ENCODE measurements at regions not wholly inside any gene's neighbourhood (a gene's known extent, or its start where the extent isn't known, plus 50 kb on each side); places are given as distances from the start of the nearest gene placed in this dataset.
A peak's percentile ranks its signal among the peaks of the same experiment; 100 is the strongest.

- no peak for DNase-seq
Observed at GRCh38 chr2:861655-862354, 88.8 kb upstream of the SNTG2 start.

GRCh38 chr2:860259-860855 lies 90.3 kb upstream of the SNTG2 start:
- no peak for DNase-seq

- no peak for DNase-seq
Observed at GRCh38 chr2:858646-859045, 92.0 kb upstream of the SNTG2 start.

- no peak for DNase-seq
Observed at GRCh38 chr2:857937-858336, 92.7 kb upstream of the SNTG2 start.

GRCh38 chr2:857081-857480 lies 93.6 kb upstream of the SNTG2 start:
- DNase-seq: no peak

GRCh38 chr2:856456-856855 lies 94.2 kb upstream of the SNTG2 start:
- DNase-seq: no peak

GRCh38 chr2:856041-856440 lies 94.6 kb upstream of the SNTG2 start:
- DNase-seq: no peak

GRCh38 chr2:855177-855576 lies 95.5 kb upstream of the SNTG2 start:
- no peak for DNase-seq

- no peak for DNase-seq
Observed at GRCh38 chr2:854460-854859, 96.2 kb upstream of the SNTG2 start.

GRCh38 chr2:853203-853870 lies 97.3 kb upstream of the SNTG2 start:
- no peak for DNase-seq

- DNase-seq: no peak
Observed at GRCh38 chr2:852168-852567, 98.5 kb upstream of the SNTG2 start.

- DNase-seq: no peak
Observed at GRCh38 chr2:851680-852079, 99.0 kb upstream of the SNTG2 start.

- no peak for DNase-seq
Observed at GRCh38 chr2:851078-851477, 99.6 kb upstream of the SNTG2 start.

GRCh38 chr2:850429-850828 lies 100.2 kb upstream of the SNTG2 start:
- DNase-seq: no peak

- DNase-seq: no peak
Observed at GRCh38 chr2:848099-848498, 102.5 kb upstream of the SNTG2 start.

- DNase-seq: no peak
Observed at GRCh38 chr2:847669-848068, 103.0 kb upstream of the SNTG2 start.

GRCh38 chr2:844715-845114 lies 105.9 kb upstream of the SNTG2 start:
- DNase-seq: no peak

GRCh38 chr2:842151-842803 lies 108.4 kb upstream of the SNTG2 start:
- no peak for DNase-seq

- DNase-seq: no peak
Observed at GRCh38 chr2:841036-841435, 109.6 kb upstream of the SNTG2 start.

GRCh38 chr2:834233-834632 lies 116.4 kb upstream of the SNTG2 start:
- no peak for DNase-seq

- DNase-seq: no peak
Observed at GRCh38 chr2:833180-833579, 117.5 kb upstream of the SNTG2 start.

GRCh38 chr2:832635-833034 lies 118.0 kb upstream of the SNTG2 start:
- no peak for DNase-seq

GRCh38 chr2:831622-832021 lies 119.0 kb upstream of the SNTG2 start:
- DNase-seq: peak; percentile 19 to 24

Data from right lung (tissue), 2 donors.